ENCODE measurements at regions not wholly inside any gene's neighbourhood (a gene's known extent, or its start where the extent isn't known, plus 50 kb on each side); places are given as distances from the start of the nearest gene placed in this dataset.

DNA sequence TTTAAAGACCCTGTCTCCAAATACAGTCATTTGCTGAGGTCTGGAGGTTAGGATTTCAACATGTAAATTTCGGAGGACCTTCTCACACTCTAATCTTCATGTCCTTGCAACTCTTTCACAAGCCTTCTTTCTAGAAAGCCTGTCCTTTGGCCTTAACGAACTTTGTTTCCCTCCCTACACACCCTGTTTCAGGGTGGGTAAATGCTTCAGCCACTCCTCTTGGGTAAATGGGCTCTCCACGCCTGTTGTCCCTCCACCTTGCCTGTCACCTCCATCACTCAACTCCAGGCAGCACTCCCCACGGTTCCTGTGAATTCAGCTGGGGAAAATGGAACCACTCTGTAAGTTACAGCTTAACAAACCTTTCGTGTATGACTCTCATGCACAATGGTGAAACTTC, 84.0 kb upstream of the COG2 start:
- TF ChIP-seq SIN3A (IDR thresholded peaks at IDR 0.05; ENCODE audit: borderline replicate concordance, insufficient read depth, low read length) (no peak), TAF1 (IDR thresholded peaks at IDR 0.05; ENCODE audit: borderline replicate concordance, insufficient read depth, low read length) (no peak), POLR2AphosphoS5 (IDR thresholded peaks at IDR 0.05; ENCODE audit: low read depth, low read length) (no peak)
- TF ChIP-seq, protein P1, sequence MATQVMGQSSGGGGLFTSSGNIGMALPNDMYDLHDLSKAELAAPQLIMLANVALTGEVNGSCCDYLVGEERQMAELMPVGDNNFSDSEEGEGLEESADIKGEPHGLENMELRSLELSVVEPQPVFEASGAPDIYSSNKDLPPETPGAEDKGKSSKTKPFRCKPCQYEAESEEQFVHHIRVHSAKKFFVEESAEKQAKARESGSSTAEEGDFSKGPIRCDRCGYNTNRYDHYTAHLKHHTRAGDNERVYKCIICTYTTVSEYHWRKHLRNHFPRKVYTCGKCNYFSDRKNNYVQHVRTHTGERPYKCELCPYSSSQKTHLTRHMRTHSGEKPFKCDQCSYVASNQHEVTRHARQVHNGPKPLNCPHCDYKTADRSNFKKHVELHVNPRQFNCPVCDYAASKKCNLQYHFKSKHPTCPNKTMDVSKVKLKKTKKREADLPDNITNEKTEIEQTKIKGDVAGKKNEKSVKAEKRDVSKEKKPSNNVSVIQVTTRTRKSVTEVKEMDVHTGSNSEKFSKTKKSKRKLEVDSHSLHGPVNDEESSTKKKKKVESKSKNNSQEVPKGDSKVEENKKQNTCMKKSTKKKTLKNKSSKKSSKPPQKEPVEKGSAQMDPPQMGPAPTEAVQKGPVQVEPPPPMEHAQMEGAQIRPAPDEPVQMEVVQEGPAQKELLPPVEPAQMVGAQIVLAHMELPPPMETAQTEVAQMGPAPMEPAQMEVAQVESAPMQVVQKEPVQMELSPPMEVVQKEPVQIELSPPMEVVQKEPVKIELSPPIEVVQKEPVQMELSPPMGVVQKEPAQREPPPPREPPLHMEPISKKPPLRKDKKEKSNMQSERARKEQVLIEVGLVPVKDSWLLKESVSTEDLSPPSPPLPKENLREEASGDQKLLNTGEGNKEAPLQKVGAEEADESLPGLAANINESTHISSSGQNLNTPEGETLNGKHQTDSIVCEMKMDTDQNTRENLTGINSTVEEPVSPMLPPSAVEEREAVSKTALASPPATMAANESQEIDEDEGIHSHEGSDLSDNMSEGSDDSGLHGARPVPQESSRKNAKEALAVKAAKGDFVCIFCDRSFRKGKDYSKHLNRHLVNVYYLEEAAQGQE (IDR thresholded peaks at IDR 0.05; ENCODE audit: insufficient read depth in 1 of 2, low read depth in 2 of 2, low read length in 2 of 2) = no peak
